HG03558 (cell line): ENCODE measurements at regions not wholly inside any gene's neighbourhood (a gene's known extent, or its start where the extent isn't known, plus 50 kb on each side); places are given as distances from the start of the nearest gene placed in this dataset.
"Not testable (repeated sequence)": the region's sequence is repeated elsewhere in the genome, so short reads cannot be mapped to it uniquely, and the experiment has no call there.

Experiments
- ATAC-seq: cut with Tn5 transposase; IDR thresholded peaks from one replicate; pipeline ENCODE4 v1.9.1; 2021; ENCODE audit warnings: moderate number of reproducible peaks; ENCODE audit not compliant: unreplicated experiment; ENCODE audit errors: extremely low read depth

DNA sequence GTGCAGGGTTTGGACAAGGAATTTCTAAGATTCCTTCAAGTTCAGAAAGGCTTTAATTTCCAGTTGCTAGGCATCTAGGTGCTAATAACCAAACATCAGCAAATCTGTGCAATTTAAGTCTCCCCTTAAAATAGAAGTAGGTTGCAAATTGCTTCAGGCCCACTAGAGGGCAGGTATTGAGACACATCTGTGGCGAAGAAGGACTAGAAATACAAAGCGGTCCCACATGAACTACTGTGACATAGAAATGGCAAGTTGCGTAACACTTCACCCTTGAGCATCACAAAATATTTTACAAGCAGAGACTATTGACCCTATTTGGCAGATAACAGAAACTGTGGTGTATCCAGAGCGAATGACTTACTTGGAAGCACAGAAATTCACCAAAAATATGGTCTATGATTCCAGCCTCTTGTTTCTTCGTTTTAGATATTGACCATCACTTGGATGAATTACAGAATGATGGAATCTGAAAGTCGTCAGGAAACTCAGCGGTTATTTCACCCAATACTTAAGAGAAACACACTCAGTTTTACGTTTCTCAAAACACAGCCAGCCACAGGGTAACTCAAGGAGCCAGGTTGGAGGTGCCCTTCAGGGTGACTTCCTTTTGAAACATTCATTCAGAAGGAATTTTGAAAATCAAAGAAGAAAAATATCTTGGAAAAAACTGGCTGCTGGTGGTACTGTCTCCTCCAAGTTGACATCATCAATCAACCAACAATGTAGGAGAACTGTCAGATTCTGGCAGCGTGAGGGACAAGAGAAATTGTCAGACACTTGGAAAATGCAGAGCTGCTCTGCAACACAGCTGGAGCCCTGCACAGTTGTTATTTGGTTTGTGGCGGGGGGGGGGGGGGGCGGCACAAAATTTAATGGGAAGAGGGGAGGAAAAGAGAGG lies 256.3 kb upstream of the MINDY3 start:
- no peak for ATAC-seq

DNA sequence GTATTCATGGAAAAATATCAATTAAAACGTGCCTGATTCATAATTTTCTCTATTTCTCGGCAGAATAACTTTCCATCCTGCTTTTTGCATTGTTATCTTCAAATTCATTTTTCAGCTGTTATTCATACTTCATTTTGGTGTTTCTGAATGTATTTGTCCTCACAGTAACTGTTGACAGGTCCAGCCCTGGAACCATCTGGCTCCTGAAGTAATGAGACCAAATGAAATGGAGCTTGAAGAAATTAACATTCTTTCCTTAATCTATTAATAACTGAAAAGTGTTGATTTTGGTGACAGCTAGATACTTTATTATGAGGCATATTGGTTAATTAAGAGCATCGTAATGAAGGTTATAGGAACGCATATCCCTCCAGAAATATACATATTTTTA lies 257.0 kb upstream of the MINDY3 start:
- no peak for ATAC-seq

DNA sequence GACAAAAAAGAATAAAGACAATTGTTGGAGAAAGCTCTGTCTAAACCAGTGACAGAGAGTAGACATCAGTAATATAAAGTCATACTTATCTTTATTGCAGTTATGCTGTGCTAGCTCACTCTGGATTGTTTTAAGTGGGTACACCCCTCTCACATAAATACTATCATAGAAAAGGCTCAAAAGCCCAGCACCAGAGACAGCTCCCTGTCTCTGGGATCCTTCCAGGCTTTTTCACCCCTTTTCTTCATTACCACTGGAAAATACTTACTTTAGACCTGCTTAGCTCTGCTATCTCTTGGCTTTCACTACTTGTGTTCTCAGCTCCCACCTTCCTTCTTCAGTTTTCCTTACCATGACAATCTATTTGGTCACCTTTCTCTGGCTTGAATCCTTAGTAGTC lies 259.1 kb upstream of the MINDY3 start:
- no peak for ATAC-seq

DNA sequence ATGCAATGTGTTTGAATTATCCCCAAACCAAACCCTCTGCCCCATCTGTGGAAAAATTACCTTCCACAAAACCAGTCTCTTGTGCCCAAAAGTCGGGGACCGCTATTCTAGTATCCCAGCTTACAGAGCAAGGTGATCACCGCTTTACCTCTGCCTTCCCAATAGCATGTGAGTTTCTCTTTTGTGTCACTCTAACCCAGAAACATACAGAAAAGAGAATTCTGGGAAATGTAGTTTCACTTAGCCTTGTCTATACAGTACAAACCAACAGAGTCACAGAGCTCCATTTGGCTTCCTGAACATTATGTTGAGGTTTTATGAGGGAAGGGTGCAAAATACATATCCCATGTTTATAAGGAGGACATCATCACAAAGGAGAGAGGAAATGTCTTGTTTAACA lies 260.3 kb upstream of the MINDY3 start:
- ATAC-seq, result no peak

DNA sequence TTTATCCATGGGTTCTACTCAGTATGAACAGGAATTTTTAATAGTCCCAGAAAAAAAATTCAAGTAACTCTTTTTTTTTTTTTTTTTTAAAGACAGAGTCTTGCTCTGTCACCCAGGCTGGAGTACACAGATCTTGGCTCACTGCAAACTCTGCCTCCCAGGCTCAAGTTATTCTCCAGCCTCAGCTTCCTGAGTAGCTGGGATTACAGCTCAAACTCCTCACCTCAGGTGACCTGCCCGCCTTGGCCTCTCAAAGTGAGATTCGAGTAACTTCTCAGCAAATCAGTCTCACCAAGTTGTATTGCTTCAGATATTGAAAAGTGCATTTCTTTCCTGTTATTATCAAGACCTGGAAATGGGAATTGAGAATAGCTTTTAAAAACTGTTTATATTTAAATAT lies 281.2 kb upstream of the MINDY3 start:
- no peak for ATAC-seq

DNA sequence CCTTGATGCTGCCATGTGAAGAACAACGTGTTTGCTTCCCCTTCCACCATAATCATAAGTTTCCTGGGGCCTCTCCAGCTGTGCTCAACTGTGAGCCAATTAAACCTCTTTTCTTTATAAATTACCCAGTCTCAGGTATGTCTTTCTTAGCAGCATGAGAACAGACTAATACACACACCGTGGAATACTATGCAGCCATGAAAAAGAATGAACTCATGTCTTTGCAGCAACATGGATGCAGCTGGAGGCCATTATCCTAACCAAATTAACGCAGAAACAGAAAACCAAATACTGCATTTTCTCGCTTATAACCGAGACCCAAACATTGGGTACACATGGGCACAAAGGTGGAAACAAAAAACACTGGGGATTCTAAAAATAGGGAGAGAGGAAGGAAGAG lies 286.7 kb upstream of the MINDY3 start:
- ATAC-seq, result no peak

DNA sequence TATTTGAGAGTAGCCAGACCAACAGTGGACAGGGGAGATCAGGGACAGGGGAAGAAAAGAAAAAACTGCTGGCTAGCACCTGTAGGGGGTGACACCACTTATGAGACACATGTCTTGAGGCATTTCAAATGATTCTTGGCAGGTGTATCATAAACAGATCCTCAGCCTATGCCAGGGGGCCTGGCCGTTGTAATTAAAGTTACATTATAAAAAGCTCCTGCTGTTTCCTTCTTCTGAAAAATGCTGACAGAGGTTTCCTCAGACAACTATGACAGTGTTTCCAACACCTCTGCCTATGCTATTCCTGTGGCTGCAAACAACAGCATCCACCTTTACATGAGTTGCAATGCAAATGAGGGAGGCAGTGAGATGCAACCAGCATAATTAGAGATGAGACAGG lies 281.0 kb upstream of the PTER start:
- ATAC-seq, result no peak

DNA sequence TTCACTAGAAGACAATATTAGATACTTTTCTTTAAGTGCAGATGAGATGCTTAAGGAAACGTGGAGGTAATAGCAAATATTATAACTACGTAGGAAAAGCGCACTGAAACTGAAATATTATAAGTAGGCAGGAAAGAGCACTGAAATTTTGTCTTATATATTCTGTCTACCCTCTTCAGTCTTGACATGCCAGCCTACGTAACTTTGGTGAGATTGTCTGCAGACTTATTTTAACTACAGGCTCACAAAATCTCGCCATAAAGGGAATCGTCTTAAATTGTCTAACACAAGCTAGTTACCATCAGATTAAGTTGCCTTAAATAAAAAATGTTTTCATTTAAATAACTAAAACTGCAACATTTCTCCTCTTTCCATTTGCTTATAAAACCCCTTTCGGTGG lies 280.1 kb upstream of the PTER start:
- ATAC-seq, result no peak

DNA sequence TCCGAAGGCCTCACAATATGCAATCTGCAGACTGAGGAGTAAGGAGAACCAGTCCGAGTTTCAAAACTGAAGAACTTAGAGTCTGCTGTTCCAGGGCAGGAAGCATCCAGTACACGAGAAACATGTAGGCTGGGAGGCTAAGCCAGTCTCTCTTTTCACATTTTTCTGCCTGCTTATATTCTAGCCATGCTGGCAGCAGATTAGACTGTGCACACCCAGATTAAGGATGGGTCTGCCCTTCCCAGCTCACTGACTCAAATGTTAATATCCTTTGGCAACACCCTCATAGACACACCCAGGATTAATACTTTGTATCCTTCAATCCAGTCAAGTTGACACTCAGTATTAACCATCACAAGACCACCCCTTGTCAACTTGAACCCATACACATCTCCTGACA lies 271.7 kb upstream of the PTER start:
- not testable (repeated sequence) for ATAC-seq

DNA sequence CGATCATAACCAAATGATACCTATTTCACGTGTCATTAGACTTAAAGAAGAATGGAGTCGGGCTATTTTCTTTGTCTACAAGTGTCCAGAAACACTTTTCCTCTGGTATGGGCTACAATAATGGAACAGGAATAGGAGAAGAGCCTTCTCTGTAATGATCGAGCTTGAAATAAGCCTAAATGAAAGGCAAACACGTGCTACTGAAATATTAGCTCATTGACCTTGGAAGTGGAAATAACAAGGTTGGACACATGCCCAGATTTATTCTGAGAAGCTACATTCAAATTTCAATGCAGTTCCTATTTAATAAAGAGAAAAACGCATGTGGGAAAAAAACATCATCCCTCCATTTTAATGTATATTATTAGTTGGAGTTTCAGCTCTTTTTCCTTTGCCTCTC lies 254.7 kb upstream of the PTER start:
- no peak for ATAC-seq

DNA sequence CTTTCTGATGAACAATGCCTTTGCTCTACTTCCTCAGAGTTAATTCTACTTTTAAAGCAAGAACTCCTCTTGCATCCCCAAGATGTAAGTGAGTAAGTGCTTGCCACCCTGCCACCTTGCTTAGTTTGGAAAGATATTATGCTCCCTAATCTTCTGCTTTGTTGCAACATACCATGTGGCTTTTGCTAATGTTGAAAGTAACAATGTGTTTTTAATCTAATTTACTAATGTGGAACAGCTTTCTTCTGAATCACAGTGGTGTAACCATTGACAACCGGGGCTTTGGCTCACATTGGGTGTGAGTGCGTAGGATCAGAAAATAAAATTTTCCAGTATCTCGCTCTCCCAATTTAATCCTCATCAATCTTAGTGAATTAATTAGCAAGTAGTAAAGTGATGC lies 254.1 kb upstream of the PTER start:
- no peak for ATAC-seq

DNA sequence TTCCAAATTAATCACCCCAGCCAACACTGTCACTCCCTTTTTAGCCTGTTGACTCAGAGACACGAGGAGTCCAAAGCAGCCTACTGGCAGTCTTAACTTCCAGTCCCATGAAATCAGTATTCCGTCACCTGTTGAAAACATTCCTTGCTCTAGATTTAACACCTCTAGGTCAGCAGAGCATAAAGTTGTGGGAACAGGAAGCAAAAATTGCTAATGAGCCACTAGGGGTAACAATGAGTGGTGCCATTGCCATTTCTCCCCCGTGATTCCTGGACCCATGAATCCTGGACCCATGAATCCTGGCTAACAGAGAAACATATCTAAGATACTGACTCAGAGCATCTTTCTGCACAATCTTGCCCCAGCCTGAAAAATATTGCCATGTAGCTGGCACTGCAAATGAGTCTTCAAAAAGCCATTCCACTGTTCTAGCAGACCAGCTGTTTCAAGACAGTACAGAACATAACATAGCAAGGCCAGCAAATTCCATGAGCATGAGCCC lies 252.7 kb upstream of the PTER start:
- ATAC-seq, result no peak

DNA sequence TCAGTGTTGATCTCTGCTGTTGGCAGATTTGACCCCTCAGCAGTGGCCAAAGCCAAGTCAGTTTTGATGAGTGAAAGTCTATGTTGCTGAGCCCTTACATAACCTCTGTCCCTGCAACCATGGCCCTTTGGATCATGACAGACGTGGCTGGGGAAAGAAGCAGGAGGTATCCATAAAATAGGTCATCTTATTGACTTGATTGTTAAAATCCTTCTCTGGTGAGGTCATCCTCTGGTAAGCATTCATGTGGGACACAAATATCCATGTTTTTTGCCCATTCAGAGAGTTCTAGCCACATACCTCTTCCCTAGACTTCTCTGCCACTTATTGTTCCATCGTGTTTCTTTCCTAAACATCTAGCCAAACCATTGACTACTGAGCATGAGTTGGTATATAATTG lies 251.9 kb upstream of the PTER start:
- no peak for ATAC-seq

DNA sequence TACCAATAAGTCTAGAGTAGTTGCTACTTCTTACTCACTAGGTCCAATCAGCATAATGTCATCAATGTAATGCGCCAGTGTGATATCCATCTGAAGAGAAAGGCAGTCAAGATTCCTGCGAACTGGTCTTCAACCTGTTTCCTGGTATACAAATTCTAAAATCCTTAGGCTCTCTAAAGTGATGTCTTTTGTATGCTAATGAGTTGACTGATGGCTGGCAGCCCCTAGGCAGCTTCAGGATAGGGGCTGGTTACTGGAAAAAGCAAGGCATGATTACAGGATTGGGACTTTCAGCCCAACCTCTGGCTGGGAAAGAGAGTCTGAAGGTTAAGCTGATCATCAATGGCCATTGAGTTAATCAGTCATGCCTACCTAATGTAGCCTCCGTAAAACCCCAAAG lies 250.2 kb upstream of the PTER start:
- no peak for ATAC-seq

DNA sequence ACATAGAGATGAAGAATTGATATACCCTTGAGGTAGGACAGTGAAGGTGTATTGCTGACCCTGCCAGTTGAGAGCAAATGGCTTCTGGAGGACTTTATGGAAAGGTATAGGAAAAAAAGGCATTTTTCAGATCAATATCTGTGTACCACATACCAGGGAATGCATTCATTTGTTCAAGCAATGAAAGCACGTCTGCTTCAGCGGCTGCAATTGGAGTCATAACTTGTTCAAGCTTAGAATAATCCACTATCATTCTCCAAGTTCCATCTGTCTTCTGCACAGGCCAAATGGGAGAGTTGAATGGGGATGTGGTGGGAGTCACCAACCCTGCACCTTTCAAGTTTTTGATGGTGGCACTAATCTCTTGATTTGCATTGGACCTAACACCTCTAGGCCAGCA lies 249.6 kb upstream of the PTER start:
- no peak for ATAC-seq

DNA sequence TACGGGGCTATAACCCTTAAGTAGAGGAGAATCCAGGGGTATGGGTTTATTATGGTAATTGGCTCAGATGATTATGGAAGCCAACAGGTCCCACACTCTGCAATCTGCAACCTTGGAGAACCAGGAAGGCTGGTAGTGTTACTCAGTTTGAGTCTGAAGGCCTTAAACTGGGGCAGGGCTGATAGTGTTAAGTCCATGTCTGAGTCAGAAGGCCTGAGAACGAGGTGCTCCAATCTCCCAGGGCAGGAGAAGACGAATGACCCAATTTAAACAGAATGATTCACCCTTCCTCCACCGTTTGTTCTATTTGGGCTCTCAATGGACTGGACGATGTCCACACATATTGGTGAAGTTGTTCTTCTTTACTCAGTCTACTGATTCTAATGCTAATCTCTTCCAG lies 244.5 kb upstream of the PTER start:
- ATAC-seq, result no peak

DNA sequence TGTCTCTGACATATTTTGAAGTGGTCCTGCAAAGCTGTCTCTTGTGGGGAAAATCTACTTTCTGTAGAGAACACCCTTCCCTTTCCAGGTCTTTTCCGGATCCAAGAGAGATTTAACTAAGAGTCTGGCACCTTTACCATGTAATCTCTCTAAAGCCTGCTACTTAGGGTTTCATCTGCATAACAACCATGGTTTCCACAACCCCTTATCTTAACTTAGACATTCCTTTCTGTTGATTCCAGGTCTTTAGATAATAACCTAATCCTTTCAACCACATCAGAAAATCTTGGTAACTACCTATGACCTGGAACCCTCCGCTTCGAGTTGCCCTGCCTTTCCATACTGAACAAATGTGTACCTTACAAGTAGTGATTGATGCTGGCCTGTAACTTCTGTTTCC lies 243.6 kb upstream of the PTER start:
- ATAC-seq, result no peak

DNA sequence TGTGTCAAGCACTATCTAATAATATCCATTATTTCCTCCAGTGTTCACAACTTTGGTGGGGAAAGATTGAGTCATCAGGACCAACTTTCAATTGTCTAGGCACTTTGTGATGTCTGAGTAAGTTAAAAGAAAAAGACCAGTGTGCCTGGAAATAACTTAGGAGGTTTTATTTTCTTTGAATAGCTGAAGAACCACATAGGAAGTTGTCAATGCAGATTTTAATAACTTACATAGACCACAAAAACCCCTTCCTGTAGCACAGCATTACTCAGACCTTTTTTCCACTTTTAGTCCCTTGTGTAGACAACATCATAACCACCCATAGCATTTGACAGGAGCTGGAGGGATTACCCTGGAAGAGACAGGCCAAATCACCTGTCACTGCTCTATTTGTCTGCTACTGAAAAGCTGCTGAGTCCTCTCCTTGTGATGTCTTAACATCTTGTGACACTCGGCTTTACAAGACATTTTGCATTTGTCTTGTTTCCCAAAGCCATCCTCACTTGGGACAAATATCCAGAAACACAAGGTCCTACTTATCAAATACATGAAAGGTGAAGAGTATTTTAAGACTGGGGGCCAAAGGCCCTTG lies 241.5 kb upstream of the PTER start:
- ATAC-seq, result peak; percentile 97

DNA sequence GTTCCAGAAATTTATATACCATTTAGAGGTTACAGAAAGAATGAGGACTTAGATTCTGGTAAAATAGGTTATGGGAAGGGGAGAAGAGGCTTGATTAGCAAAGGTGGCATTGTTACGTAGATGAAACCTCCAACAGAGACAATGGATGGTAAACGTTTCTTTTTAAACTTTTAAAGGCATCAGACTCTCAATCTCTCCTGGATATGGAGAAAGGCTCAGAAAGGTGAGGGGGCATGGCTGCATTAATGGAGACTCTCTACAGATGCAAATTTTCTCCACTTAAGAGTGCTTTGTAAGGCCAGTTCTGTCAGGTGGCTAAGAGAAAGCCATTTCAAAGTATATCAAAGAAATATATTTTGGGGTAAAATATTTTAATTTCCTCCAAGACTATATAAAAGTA lies 240.9 kb upstream of the PTER start:
- no peak for ATAC-seq

DNA sequence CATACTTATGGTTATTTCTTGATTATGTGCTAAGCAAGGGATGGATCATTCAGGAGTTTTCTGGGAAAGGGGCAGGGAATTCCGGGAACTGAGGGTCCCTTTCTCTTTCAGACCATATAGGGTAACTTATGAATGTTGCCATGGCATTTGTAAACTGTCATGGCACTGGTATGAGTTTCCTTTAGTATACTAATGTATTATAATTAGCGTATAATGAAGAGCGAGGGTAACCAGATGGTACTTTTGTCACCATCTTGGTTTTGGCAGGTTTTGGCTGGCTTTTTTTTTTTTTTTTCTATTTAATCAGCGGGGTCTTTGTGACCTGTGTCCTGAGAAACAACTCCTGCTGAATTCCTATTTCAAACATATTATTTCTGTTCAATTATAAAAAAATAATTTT lies 237.6 kb upstream of the PTER start:
- ATAC-seq, result no peak

DNA sequence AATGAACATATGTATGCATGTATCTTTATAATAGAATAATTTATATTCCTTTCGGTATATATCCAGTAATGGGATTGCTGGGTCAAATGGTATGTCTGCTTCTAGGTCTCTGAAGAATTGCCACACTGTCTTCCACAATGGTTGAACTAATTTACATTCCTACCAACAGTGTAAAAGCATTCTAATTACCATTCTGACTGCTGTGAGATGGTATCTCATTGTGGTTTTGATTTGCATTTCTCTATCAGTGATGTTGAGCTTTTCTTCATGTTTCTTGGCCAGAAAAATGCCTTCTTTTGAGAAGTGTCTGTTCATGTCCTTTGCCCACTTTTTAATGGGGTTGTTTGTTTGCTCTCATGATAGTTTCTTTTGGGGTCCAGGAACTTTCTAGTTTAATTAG lies 213.2 kb upstream of the PTER start:
- ATAC-seq, result not testable (repeated sequence)

DNA sequence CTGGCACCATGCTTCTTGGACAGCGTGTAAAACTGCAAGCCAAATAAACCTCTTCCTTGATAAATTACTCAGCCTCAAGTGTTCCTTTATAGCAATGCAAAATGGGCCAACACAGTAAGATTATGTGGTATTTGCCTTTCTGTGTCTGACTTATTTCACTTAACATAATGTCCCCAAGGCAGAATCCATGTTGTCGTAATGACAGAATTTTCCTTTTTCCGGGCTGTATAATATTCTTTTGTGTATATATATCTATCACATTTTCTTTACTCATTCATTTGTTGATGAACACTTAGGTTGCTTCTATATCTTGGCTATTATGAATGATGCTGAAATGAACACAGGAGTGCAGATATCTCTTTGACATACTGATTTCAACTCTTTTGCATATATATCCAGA lies 209.1 kb upstream of the PTER start:
- no peak for ATAC-seq
